GM19463 (cell line): ENCODE measurements at regions not wholly inside any gene's neighbourhood (a gene's known extent, or its start where the extent isn't known, plus 50 kb on each side); places are given as distances from the start of the nearest gene placed in this dataset.

Experiments used
- ATAC-seq: cut with Tn5 transposase; IDR thresholded peaks from one replicate; pipeline ENCODE4 v1.9.1; 2021; ENCODE audit warnings: mild to moderate bottlenecking, moderate library complexity; ENCODE audit not compliant: unreplicated experiment

GRCh38 chr7:26594553-26594952, 269.8 kb downstream of the SKAP2 start:
- no peak for ATAC-seq

GRCh38 chr7:26598867-26599266, 265.5 kb downstream of the SKAP2 start:
- ATAC-seq: no peak

- no peak for ATAC-seq
Observed at GRCh38 chr7:26599982-26600381, 264.4 kb downstream of the SKAP2 start.

- ATAC-seq: no peak
Observed at GRCh38 chr7:26600411-26600810, 264.0 kb downstream of the SKAP2 start.

GRCh38 chr7:26603631-26604030, 260.8 kb downstream of the SKAP2 start:
- ATAC-seq: no peak

GRCh38 chr7:26608402-26608801, 256.0 kb downstream of the SKAP2 start:
- no peak for ATAC-seq

GRCh38 chr7:26609082-26609481, 255.3 kb downstream of the SKAP2 start:
- ATAC-seq: no peak

- ATAC-seq: no peak
Observed at GRCh38 chr7:26609532-26609931, 254.9 kb downstream of the SKAP2 start.

GRCh38 chr7:26612742-26613141, 251.6 kb downstream of the SKAP2 start:
- no peak for ATAC-seq

- ATAC-seq: no peak
Observed at GRCh38 chr7:26614503-26614902, 249.9 kb downstream of the SKAP2 start.

- no peak for ATAC-seq
Observed at GRCh38 chr7:26616235-26616634, 248.2 kb downstream of the SKAP2 start.

- no peak for ATAC-seq
Observed at GRCh38 chr7:26617066-26617465, 247.3 kb downstream of the SKAP2 start.
